CD14-positive monocyte (primary cell): ENCODE measurements at regions not wholly inside any gene's neighbourhood (a gene's known extent, or its start where the extent isn't known, plus 50 kb on each side); places are given as distances from the start of the nearest gene placed in this dataset.
"Not testable (repeated sequence)": the region's sequence is repeated elsewhere in the genome, so short reads cannot be mapped to it uniquely, and the experiment has no call there.

ENCODE experiments used
- DNase-seq, 3 donors: peaks; one replicate each; pipeline ENCODE4 v3.0.0-alpha.2; 2011 to 2022
- H2AFZ ChIP-seq: 2 replicates; pipeline ENCODE4 v1.6.0; 2012; ENCODE audit warnings: mild to moderate bottlenecking, low read depth, low read length, inconsistent platforms; ENCODE audit not compliant: insufficient read depth, poor library complexity, severe bottlenecking
- H3K27ac ChIP-seq, 2 donors: 1 replicate in 1 of 2; 2 replicates in 1 of 2; pipeline ENCODE4 v1.5.1; 2012 to 2013; ENCODE audit warnings: low read length in 2 of 2, control low read depth in 1 of 2, inconsistent platforms in 1 of 2, low read depth in 1 of 2, mild to moderate bottlenecking in 1 of 2
- H3K27me3 ChIP-seq, 2 donors: one replicate each; pipeline versions ENCODE4 v1.6.0 to v1.6.1; 2011 to 2013; ENCODE audit warnings: low read length in 2 of 2; ENCODE audit not compliant: control insufficient read depth in 2 of 2, insufficient read depth in 2 of 2
- H3K36me3 ChIP-seq, 2 donors: replicated peaks in 1 of 2; 1 replicate in 1 of 2; 2 replicates in 1 of 2; pipeline versions ENCODE4 v1.5.1 to v1.6.1; 2012 to 2013; ENCODE audit warnings: low read length in 2 of 2, control low read depth in 1 of 2, inconsistent platforms in 1 of 2, mild to moderate bottlenecking in 1 of 2; ENCODE audit not compliant: insufficient read depth in 2 of 2, control insufficient read depth in 1 of 2
- H3K4me1 ChIP-seq, 2 donors: 1 replicate in 1 of 2; 2 replicates in 1 of 2; pipeline versions ENCODE4 v1.5.1 to v1.6.1; 2012 to 2013; ENCODE audit warnings: low read length in 2 of 2, control low read depth in 1 of 2, inconsistent platforms in 1 of 2, mild to moderate bottlenecking in 1 of 2, moderate library complexity in 1 of 2; ENCODE audit not compliant: insufficient read depth in 2 of 2, control insufficient read depth in 1 of 2
- H3K4me2 ChIP-seq: replicated peaks from 2 replicates; pipeline ENCODE3; 2012; ENCODE audit warnings: low read length, moderate library complexity, mild to moderate bottlenecking; ENCODE audit not compliant: poor library complexity, severe bottlenecking; ENCODE audit errors: extremely low read depth
- H3K4me3 ChIP-seq, 3 experiments: fragments of 200-600 bp in 1 of 3; sonication (generic) in 1 of 3; replicated peaks in 1 of 3; 1 replicate in 2 of 3; 2 replicates in 1 of 3; pipeline ENCODE4 v1.5.1; 2011 to 2013; ENCODE audit warnings: low read length in 3 of 3, mild to moderate bottlenecking in 3 of 3, control low read depth in 2 of 3, low read depth in 2 of 3, inconsistent platforms in 1 of 3, moderate library complexity in 1 of 3
- H3K79me2 ChIP-seq: 2 replicates; pipeline ENCODE4 v1.6.0; 2012; ENCODE audit warnings: mild to moderate bottlenecking, control low read depth, inconsistent platforms, low read length, moderate library complexity; ENCODE audit not compliant: insufficient read depth
- H3K9ac ChIP-seq: 2 replicates; pipeline ENCODE4 v1.6.0; 2017; ENCODE audit warnings: low read length, mild to moderate bottlenecking; ENCODE audit not compliant: insufficient read depth, poor library complexity, severe bottlenecking
- H3K9me3 ChIP-seq, 2 donors: replicated peaks in 1 of 2; 1 replicate in 1 of 2; 2 replicates in 1 of 2; pipeline versions ENCODE4 v1.5.1 to v1.6.1; 2012 to 2013; ENCODE audit warnings: low read length in 2 of 2, control low read depth in 1 of 2; ENCODE audit not compliant: control insufficient read depth in 1 of 2, insufficient read depth in 1 of 2
- H4K20me1 ChIP-seq: 2 replicates; pipeline ENCODE4 v1.6.0; 2012; ENCODE audit warnings: mild to moderate bottlenecking, low read length, control low read depth, moderate library complexity; ENCODE audit not compliant: insufficient read depth
- H3K27ac Mint-ChIP-seq, 7 donors: one replicate each; pipeline ENCODE4 v1.8.0; 2020; ENCODE audit warnings: mild to moderate bottlenecking in 7 of 7, mixed read lengths in 7 of 7, moderate library complexity in 6 of 7, inconsistent platforms in 2 of 7
- H3K27me3 Mint-ChIP-seq, 3 donors: one replicate each; pipeline ENCODE4 v1.8.0; 2021 to 2022; ENCODE audit warnings: low read depth in 3 of 3, mild to moderate bottlenecking in 3 of 3, mixed read lengths in 3 of 3, moderate library complexity in 3 of 3, inconsistent platforms in 1 of 3
- H3K36me3 Mint-ChIP-seq, 2 donors: one replicate each; pipeline ENCODE4 v1.8.0; 2020; ENCODE audit warnings: mixed read lengths in 2 of 2, inconsistent platforms in 1 of 2, mild to moderate bottlenecking in 1 of 2
- H3K4me1 Mint-ChIP-seq: one replicate; pipeline ENCODE4 v1.8.0; 2020; ENCODE audit warnings: mild to moderate bottlenecking, mixed read lengths
- H3K4me3 Mint-ChIP-seq, 2 donors: one replicate each; pipeline ENCODE4 v1.8.0; 2020; ENCODE audit warnings: mild to moderate bottlenecking in 2 of 2, mixed read lengths in 2 of 2, moderate library complexity in 1 of 2
- H3K9me3 Mint-ChIP-seq, 7 donors: one replicate each; pipeline ENCODE4 v1.8.0; 2020 to 2022; ENCODE audit warnings: mixed read lengths in 7 of 7, mild to moderate bottlenecking in 6 of 7, moderate library complexity in 6 of 7, inconsistent platforms in 2 of 7
- WGBS: methylation state at CpG from one replicate; pipeline ENCODE4 v1.1.5; 2013; ENCODE audit warnings: missing lambda C conversion rate; ENCODE audit not compliant: insufficient coverage; 5-methylcytosine and 5-hydroxymethylcytosine counted together
- intact Hi-C, 2 donors: fragments of 100-400 bp; cut with micrococcal nuclease; formaldehyde crosslinking; loops; one replicate each; pipeline versions ENCODE4 v1.15.0 to v1.15.1; 2023

DNA sequence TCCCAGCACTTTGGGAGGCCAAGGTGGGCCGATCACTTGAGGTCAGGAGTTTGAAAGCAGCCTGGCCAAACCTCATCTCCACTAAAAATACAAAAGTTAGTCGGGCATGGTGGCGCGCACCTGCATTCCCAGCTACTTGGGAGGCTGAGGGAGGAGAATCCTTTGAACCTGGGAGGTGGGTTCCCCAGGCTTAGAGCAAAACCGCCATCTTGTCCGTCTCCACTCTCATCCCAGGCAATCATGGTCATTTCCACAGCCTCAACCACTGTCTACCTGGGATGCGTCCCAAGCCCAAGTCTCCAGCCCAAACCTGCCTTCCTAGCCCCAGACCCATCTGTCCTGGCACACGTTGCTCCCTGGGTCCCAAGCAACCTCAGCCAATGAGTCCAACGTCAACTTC, 71.1 kb upstream of the CLEC6A start:
- H3K4me3 ChIP-seq, H3K36me3 ChIP-seq, H3K27ac Mint-ChIP-seq, DNase-seq, H3K27ac ChIP-seq, intact Hi-C loops, H3K4me1 ChIP-seq, H3K9me3 ChIP-seq, H3K9me3 Mint-ChIP-seq, H3K4me3 Mint-ChIP-seq, H3K4me2 ChIP-seq, H3K9ac ChIP-seq, H3K4me1 Mint-ChIP-seq, H3K27me3 ChIP-seq, H2AFZ ChIP-seq, H3K79me2 ChIP-seq: not testable (repeated sequence)
- WGBS: 95% methylated on average over 5 of the region's 9 CpGs
- peaks cover 7 to 20% (median 14%) of the 10 kb centered on the region in 3 donors for H3K27me3 Mint-ChIP-seq
- H3K36me3 Mint-ChIP-seq: peaks cover 14 to 38% of the 10 kb centered on the region in 2 donors
- H4K20me1 ChIP-seq: peaks cover 12% of the 10 kb centered on the region

DNA sequence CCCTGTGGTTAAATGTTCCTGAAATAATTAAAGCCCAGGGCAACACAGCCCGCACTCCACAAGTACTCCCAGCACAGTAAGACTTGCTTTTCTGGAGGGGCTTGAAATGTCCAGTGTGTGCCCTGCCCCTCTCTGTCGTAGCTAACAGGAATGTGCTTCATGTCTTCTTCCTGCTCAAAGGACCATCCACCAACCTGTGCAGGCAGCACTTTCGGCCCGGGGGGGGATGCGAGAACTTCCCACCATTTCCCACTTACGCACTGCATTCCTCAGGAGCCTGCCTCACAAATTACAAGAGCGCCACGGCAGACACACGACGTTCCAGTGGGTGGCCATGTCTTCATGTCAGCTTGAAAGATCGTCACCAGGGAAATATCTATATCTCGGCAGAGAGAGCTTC, 70.3 kb upstream of the CLEC6A start:
- intact Hi-C loops, H2AFZ ChIP-seq, H3K27ac ChIP-seq, H3K4me2 ChIP-seq, H3K9ac ChIP-seq, H3K9me3 ChIP-seq, H3K27me3 ChIP-seq, H3K79me2 ChIP-seq, H3K4me1 ChIP-seq, H3K4me1 Mint-ChIP-seq, DNase-seq, H3K4me3 Mint-ChIP-seq, H3K27ac Mint-ChIP-seq, H3K36me3 ChIP-seq, H3K9me3 Mint-ChIP-seq, H3K4me3 ChIP-seq: not testable (repeated sequence)
- peaks cover 14 to 38% of the 10 kb centered on the region in 2 donors for H3K36me3 Mint-ChIP-seq
- 90% methylated on average over 2 of the region's 12 CpGs for WGBS
- peaks cover 7 to 25% (median 17%) of the 10 kb centered on the region in 3 donors for H3K27me3 Mint-ChIP-seq
- H4K20me1 ChIP-seq: peaks cover 12% of the 10 kb centered on the region

DNA sequence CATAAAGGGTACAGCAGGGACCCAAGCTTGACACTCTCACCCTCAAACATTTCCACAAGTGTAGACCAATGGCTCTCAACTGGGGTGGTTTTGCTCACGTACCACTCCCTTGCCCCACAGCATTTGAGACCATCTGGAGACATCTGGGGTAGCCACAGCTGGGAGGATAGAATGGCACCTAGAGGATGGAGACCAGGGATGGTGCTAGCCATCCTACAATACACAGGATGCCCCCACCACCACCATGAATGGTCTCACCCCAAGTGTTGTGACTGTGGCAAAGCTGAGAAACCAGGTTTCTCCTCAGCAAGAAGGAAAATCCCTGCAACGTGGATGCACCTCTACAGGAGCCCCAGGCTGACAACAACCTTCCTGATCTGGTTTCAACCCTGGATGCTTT, 69.1 kb upstream of the CLEC6A start:
- H3K36me3 ChIP-seq, H3K9me3 Mint-ChIP-seq, H3K4me3 Mint-ChIP-seq, H3K27ac ChIP-seq, H3K4me3 ChIP-seq, H3K4me1 ChIP-seq, H3K27me3 ChIP-seq, H3K79me2 ChIP-seq, H3K9ac ChIP-seq, intact Hi-C loops, DNase-seq, H3K9me3 ChIP-seq, H3K4me1 Mint-ChIP-seq, H2AFZ ChIP-seq, H3K4me2 ChIP-seq: not testable (repeated sequence)
- Mint-ChIP-seq H3K27me3 (peaks cover 8 to 23% (median 18%) of the 10 kb centered on the region in 3 donors), H3K27ac (peak overlapping the region in 1 of 7 donors; percentile 50), H3K36me3 (peaks cover 14 to 38% of the 10 kb centered on the region in 2 donors)
- H4K20me1 ChIP-seq: peaks cover 12% of the 10 kb centered on the region
- WGBS: no CpG with 5 or more reads among the region's 2 CpGs

DNA sequence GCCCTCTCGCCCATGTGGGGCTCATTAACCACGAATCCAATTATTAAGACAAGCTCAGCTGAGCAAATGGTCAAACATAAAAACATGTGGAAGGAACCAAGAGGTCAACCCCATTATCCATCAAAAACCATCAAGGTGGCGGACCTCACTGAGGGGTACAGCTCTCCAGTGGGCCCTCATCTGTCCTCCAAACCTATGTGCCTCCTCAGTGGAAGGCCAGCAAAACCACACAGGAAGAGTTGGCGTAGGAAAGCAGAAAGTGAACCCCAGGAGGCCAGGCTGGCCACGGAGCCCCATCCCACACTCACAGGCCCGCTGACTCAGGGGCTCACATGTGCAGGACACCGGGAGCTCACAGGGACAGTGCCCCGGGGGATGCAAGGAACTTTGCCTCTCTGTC, 66.5 kb upstream of the CLEC6A start:
- H3K79me2 ChIP-seq, H3K9ac ChIP-seq, H3K27ac ChIP-seq, H3K27me3 ChIP-seq, H3K36me3 ChIP-seq, H3K9me3 ChIP-seq, H3K4me3 ChIP-seq, H3K4me1 Mint-ChIP-seq, DNase-seq, H3K4me2 ChIP-seq, intact Hi-C loops, H3K27ac Mint-ChIP-seq, H2AFZ ChIP-seq, H3K4me1 ChIP-seq, H3K9me3 Mint-ChIP-seq: not testable (repeated sequence)
- peaks cover 14% of the 10 kb centered on the region for H4K20me1 ChIP-seq
- peaks cover 14 to 30% (median 25%) of the 10 kb centered on the region in 3 donors for H3K27me3 Mint-ChIP-seq
- H3K36me3 Mint-ChIP-seq: peaks cover 12 to 38% of the 10 kb centered on the region in 2 donors
- WGBS: 100% methylated on average over 3 of the region's 8 CpGs
- peak overlapping the region; percentile 77 for H3K4me3 Mint-ChIP-seq
